Tibial nerve (tissue), 4 donors: ENCODE measurements at regions not wholly inside any gene's neighbourhood (a gene's known extent, or its start where the extent isn't known, plus 50 kb on each side); places are given as distances from the start of the nearest gene placed in this dataset.

Experiments
- DNase-seq, 2 donors: peaks; one replicate each; pipeline ENCODE4 v3.0.0-alpha.2; 2019; ENCODE audit warnings: low spot score in 2 of 2
- H3K27ac ChIP-seq, 4 donors: fragments of 200-600 bp; sonication (generic) in 3 of 4; one replicate each; pipeline ENCODE4 v1.5.1; 2017 to 2019; ENCODE audit warnings: mild to moderate bottlenecking in 1 of 4
- H3K27me3 ChIP-seq, 2 donors: fragments of 200-600 bp; sonication (generic) in 1 of 2; one replicate each; pipeline versions ENCODE4 v1.5.1 to v1.6.0; 2017 to 2019
- H3K36me3 ChIP-seq, 3 donors: fragments of 200-600 bp; sonication (generic); one replicate each; pipeline ENCODE4 v1.5.1; 2018 to 2019
- H3K4me1 ChIP-seq, 4 donors: fragments of 200-600 bp; sonication (generic) in 3 of 4; one replicate each; pipeline ENCODE4 v1.5.1; 2017 to 2019
- H3K4me3 ChIP-seq, 4 donors: fragments of 200-600 bp; sonication (generic) in 3 of 4; one replicate each; pipeline ENCODE4 v1.5.1; 2017 to 2019; ENCODE audit warnings: mild to moderate bottlenecking in 1 of 4, moderate library complexity in 1 of 4
- H3K9me3 ChIP-seq, 4 donors: fragments of 200-600 bp; sonication (generic) in 3 of 4; one replicate each; pipeline ENCODE4 v1.5.1; 2017 to 2019
- EP300 ChIP-seq, 2 donors: sonication (generic); formaldehyde crosslinking; IDR thresholded peaks; one replicate each; pipeline ENCODE4 v1.6.1; 2017; ENCODE audit warnings: antibody characterized with exemption in 2 of 2, mild to moderate bottlenecking in 1 of 2
- POLR2A ChIP-seq, 2 donors: fragments of 450-650 bp; IDR thresholded peaks; one replicate each; pipeline ENCODE4 v1.6.1; 2017; ENCODE audit warnings: antibody characterized with exemption in 2 of 2, mild to moderate bottlenecking in 2 of 2, moderate library complexity in 2 of 2
- WGBS, 2 donors: methylation state at CpG; one replicate each; pipeline ENCODE4 v1.1.5; 2018; 5-methylcytosine and 5-hydroxymethylcytosine counted together
- TF ChIP-seq, protein P1 (sequence below), 5 experiments: fragments of 200-600 bp in 3 of 5; fragments of 450-650 bp in 2 of 5; sonication (generic) in 3 of 5; IDR thresholded peaks; one replicate each; pipeline ENCODE4 v1.5.1; 2016 to 2019; ENCODE audit warnings: antibody characterized with exemption in 5 of 5, mild to moderate bottlenecking in 3 of 5, moderate library complexity in 2 of 5

DNA sequence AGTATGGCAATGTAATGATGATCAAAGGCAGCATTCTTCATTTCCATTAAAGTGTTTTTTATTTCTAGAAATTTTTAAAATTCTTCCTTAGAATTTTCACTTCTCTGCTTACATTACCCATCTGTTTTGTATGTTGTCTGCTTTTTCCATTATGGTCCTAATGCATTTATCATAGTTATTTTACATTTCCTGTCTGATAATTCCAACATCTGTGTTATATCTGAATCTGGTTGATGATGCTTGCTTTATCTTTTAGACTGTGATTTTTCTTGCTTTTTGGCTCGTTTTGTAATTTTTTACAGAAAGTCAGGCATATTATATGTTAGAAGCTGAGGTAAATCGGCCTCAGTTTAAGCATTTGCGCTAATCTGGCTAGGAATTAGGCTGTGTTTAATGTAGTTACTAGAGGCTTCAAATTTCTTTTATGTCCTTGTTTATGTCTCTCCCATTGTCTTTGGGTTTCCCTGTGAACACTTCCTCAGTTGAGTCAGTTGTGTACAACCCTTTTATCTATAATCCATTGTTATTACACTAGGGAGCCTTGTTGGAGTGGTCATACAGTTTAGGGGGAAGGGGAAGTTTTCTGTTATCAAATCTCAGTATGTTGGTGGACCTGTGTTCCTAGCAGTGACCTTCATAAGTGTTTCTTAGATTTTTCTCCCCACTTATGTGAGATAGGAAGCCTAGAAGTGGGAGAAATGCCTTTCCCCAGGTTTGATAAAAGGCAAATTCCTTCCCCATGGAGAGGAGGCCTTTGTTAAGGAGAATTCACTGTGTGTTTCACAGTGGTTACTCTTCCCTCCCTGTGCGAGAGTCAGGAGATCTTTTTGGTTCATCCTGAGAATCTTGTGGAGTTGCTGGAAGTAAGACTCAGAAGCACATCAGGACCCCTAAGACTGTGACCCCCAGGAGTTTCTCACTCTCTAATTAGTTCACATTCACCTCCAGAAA is 437.5 kb downstream of the INSC start:
- no peak for DNase-seq
- TF ChIP-seq POLR2A (IDR thresholded peaks at IDR 0.05): no peak
- Histone ChIP-seq H3K36me3 (no peaks in the 10 kb centered on the region), H3K4me1 (no peaks in the 10 kb centered on the region), H3K4me3 (no peak overlapping the region), H3K9me3 (no peaks in the 10 kb centered on the region), H3K27ac (no peak overlapping the region), H3K27me3 (no peaks in the 10 kb centered on the region)
- 77 to 80% methylated on average over 4 of the region's 4 CpGs for WGBS, 2 donors

DNA sequence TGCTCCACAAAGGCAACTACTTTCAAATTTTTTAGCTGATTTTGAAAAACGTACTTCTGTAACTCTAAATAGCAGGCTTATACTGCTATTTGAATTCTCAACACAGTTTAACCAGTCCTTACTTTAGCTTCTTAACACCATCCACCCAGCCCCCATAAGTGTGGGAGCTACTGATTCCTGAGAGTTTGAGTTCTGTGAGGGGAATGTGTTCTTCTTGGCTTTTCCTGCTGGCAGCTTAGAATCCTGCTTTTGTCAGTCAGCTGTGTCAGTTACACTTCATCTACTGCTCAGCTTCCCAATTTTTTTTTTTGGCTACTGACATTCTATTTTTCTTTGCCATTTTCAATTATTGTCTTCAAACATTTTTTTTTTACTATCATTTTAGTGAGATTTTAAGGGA is 440.4 kb downstream of the INSC start:
- no peak for DNase-seq
- no peaks in the 10 kb centered on the region for H3K27me3 ChIP-seq
- no peaks in the 10 kb centered on the region for H3K9me3 ChIP-seq
- no peak overlapping the region for H3K27ac ChIP-seq
- no peaks in the 10 kb centered on the region for H3K36me3 ChIP-seq
- H3K4me3 ChIP-seq: no peak overlapping the region
- no peak for TF ChIP-seq POLR2A (IDR thresholded peaks at IDR 0.05)
- TF ChIP-seq, protein P1, sequence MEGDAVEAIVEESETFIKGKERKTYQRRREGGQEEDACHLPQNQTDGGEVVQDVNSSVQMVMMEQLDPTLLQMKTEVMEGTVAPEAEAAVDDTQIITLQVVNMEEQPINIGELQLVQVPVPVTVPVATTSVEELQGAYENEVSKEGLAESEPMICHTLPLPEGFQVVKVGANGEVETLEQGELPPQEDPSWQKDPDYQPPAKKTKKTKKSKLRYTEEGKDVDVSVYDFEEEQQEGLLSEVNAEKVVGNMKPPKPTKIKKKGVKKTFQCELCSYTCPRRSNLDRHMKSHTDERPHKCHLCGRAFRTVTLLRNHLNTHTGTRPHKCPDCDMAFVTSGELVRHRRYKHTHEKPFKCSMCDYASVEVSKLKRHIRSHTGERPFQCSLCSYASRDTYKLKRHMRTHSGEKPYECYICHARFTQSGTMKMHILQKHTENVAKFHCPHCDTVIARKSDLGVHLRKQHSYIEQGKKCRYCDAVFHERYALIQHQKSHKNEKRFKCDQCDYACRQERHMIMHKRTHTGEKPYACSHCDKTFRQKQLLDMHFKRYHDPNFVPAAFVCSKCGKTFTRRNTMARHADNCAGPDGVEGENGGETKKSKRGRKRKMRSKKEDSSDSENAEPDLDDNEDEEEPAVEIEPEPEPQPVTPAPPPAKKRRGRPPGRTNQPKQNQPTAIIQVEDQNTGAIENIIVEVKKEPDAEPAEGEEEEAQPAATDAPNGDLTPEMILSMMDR (IDR thresholded peaks at IDR 0.05): no peak
- no peak for TF ChIP-seq EP300 (IDR thresholded peaks at IDR 0.05)
- no peaks in the 10 kb centered on the region for H3K4me1 ChIP-seq
- WGBS, 2 donors: 36 to 47% methylated on average over 1 of the region's 1 CpG

DNA sequence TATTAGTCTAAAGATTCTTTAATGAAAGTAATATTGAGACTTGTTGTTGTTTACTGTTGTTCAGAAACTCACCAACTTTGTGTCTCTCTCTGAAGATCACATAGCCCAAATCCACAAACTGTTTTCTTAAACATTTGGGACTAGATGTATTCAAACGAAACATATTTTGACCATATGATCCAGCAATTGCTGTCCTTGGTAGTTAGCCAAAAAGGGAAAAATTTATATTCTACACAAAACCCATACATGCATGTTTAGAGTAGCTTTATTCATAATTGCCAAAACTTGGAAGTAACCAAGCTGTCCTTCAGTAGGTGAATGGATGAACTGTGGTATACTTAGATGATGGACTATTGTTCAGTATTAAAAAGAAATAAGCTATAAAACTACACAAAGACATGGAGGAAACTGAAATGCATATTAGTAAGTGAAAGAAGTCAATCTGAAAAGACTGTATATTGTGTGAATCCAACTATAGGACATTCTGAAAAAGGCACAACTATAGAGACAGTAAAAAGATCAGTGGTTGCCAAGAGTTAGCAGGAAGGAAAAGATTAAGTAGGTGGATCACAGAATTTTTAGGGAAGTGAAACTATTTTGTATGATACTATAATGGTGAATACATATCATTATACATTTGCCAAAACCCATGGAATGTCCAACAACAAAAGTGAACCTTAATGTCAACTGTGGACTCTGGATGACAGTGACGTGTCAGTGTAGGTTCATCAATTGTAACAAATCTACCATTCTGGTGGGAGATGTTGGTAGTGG is 442.9 kb downstream of the INSC start:
- no peak for TF ChIP-seq EP300 (IDR thresholded peaks at IDR 0.05)
- TF ChIP-seq, protein P1 (IDR thresholded peaks at IDR 0.05): no peak
- TF ChIP-seq POLR2A (IDR thresholded peaks at IDR 0.05): no peak
- no peaks in the 10 kb centered on the region for H3K4me1 ChIP-seq
- no peak for DNase-seq
- no peaks in the 10 kb centered on the region for H3K27me3 ChIP-seq
- H3K4me3 ChIP-seq: no peak overlapping the region
- no peak overlapping the region for H3K27ac ChIP-seq
- H3K36me3 ChIP-seq: no peaks in the 10 kb centered on the region
- no peaks in the 10 kb centered on the region for H3K9me3 ChIP-seq
- WGBS, 2 donors: 69 to 71% methylated on average over 2 of the region's 2 CpGs

DNA sequence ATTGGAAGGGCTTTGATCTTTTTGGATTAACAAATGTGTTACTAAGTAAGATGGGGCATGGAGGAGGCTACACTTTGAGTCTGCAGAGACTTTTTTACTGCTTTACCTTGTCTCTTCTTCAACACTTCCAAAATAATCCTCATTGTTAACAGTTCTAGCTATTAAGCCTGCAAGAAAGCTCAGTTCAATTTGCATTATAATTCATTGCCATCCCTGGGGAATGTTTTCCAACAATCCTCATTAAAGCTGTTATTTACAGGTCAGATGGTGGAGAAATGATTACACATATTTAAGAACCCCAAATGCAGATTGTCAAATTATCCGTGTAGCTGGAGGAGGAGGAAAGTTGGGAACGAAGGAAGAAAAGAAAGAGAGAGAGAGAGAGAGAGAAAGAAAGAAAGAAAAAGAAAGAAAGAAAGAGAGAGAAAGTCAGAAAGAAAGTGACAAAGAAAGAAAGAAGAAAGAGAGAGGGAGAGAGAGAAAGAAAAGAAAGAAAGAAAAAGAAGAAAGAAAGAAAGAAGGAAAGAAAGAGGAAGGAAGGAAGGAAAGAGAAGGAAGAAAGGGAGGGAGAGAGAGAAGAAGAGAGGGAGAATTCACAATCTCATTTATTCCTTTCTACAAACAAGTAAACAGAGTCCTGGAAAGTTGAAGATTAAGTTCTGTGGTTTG is 443.9 kb downstream of the INSC start:
- WGBS, 2 donors: 46 to 48% methylated on average over 2 of the region's 2 CpGs
- Histone ChIP-seq H3K4me3 (no peak overlapping the region), H3K4me1 (no peaks in the 10 kb centered on the region), H3K9me3 (no peaks in the 10 kb centered on the region), H3K27me3 (no peaks in the 10 kb centered on the region), H3K27ac (no peak overlapping the region), H3K36me3 (no peaks in the 10 kb centered on the region)
- no peak for DNase-seq
- TF ChIP-seq POLR2A (IDR thresholded peaks at IDR 0.05) (no peak), EP300 (IDR thresholded peaks at IDR 0.05) (no peak)
- TF ChIP-seq, protein P1 (IDR thresholded peaks at IDR 0.05): no peak

DNA sequence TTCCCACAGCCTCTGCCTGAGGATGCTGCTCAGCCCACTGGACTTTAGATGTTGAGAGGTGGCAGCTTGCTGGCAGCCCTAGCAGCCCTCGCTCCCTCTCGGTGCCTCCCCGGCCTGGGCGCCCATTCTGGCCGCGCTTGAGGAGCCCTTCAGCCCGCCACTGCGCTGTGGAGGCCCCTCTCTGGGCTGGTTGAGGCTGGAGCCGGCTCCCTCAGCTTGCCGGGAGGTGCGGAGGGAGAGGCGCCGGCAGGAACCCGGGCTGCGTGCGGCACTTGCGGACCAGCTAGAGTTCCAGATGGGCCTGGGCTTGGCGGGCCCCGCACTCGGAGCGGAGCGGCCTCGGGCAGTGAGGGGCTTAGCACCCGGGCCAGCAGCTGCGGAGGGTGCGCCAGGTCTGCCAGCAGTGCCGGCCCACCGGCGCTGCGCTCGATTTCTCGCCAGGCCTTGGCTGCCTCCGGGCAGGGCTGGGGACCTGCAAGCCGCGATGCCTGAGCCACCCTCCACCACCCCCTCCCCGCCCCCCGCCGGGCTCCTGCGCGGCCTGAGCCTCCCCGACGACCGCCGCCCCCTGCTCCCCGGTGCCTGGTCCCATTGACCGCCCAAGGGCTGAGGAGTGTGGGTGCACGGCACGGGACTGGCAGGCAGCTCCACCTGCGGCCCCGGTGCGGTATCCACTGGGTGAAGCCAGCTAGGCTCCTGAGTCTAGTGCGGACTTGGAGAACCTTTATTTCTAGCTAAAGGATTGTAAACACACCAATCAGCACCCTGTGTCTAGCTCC is 446.2 kb downstream of the INSC start:
- 97 to 98% methylated on average over 43 to 46 of the region's 52 CpGs for WGBS, 2 donors
- Histone ChIP-seq H3K36me3 (no peaks in the 10 kb centered on the region), H3K27ac (no peak overlapping the region), H3K4me1 (no peaks in the 10 kb centered on the region), H3K9me3 (no peaks in the 10 kb centered on the region), H3K27me3 (no peaks in the 10 kb centered on the region), H3K4me3 (no peak overlapping the region)
- DNase-seq: no peak
- no peak for TF ChIP-seq POLR2A (IDR thresholded peaks at IDR 0.05)
- no peak for TF ChIP-seq EP300 (IDR thresholded peaks at IDR 0.05)
- TF ChIP-seq, protein P1 (IDR thresholded peaks at IDR 0.05): no peak
